ENCODE measurements at regions not wholly inside any gene's neighbourhood (a gene's known extent, or its start where the extent isn't known, plus 50 kb on each side); places are given as distances from the start of the nearest gene placed in this dataset.

- no peaks in the 10 kb centered on the region for H3K36me3 ChIP-seq (ENCODE audit: insufficient read depth, low read length)
- H3K9ac ChIP-seq (ENCODE audit: low read length), result no peak overlapping the region
- TF ChIP-seq EZH2 (IDR thresholded peaks at IDR 0.05; ENCODE audit: borderline replicate concordance, low read length) (no peak), CTCF (IDR thresholded peaks at IDR 0.05; ENCODE audit: low read length) (no peak)
- H3K79me2 ChIP-seq (ENCODE audit: insufficient read depth, low read length), result no peaks in the 10 kb centered on the region
- no peak overlapping the region for H3K27ac ChIP-seq (ENCODE audit: low read depth, low read length, poor library complexity, severe bottlenecking)
- H3K4me2 ChIP-seq (ENCODE audit: low read length), result no peak overlapping the region
- H2AFZ ChIP-seq (ENCODE audit: low read length), result no peak overlapping the region
- no peaks in the 10 kb centered on the region for H3F3A ChIP-seq (ENCODE audit: insufficient read depth, low read length)
- H3K4me1 ChIP-seq (ENCODE audit: insufficient read depth, low read length, severe bottlenecking), result no peaks in the 10 kb centered on the region
- no peaks in the 10 kb centered on the region for H3K9me2 ChIP-seq (ENCODE audit: low read depth, low read length)
- H3K9me3 ChIP-seq (ENCODE audit: low read length), result no peaks in the 10 kb centered on the region
- H3K4me3 ChIP-seq (ENCODE audit: low read depth, low read length, poor library complexity, severe bottlenecking), result no peak overlapping the region
- no peaks in the 10 kb centered on the region for H3K27me3 ChIP-seq (ENCODE audit: insufficient read depth, low read length)
- no peaks in the 10 kb centered on the region for H4K20me1 ChIP-seq (ENCODE audit: insufficient read depth, low read length)
These were observed 427.1 kb upstream of the NR2F2 start for GRCh38 chr15:95903352-95903751.

- H3K27ac ChIP-seq (ENCODE audit: low read depth, low read length, poor library complexity, severe bottlenecking), result no peak overlapping the region
- H3K4me1 ChIP-seq (ENCODE audit: insufficient read depth, low read length, severe bottlenecking), result no peaks in the 10 kb centered on the region
- no peaks in the 10 kb centered on the region for H3K79me2 ChIP-seq (ENCODE audit: insufficient read depth, low read length)
- TF ChIP-seq EZH2 (IDR thresholded peaks at IDR 0.05; ENCODE audit: borderline replicate concordance, low read length) (no peak), CTCF (IDR thresholded peaks at IDR 0.05; ENCODE audit: low read length) (no peak)
- H3K27me3 ChIP-seq (ENCODE audit: insufficient read depth, low read length), result no peaks in the 10 kb centered on the region
- no peaks in the 10 kb centered on the region for H3K36me3 ChIP-seq (ENCODE audit: insufficient read depth, low read length)
- H4K20me1 ChIP-seq (ENCODE audit: insufficient read depth, low read length), result no peaks in the 10 kb centered on the region
- no peaks in the 10 kb centered on the region for H3K9me3 ChIP-seq (ENCODE audit: low read length)
- no peak overlapping the region for H3K4me2 ChIP-seq (ENCODE audit: low read length)
- no peak overlapping the region for H3K4me3 ChIP-seq (ENCODE audit: low read depth, low read length, poor library complexity, severe bottlenecking)
- H3K9me2 ChIP-seq (ENCODE audit: low read depth, low read length), result no peaks in the 10 kb centered on the region
- H3K9ac ChIP-seq (ENCODE audit: low read length), result no peak overlapping the region
- no peaks in the 10 kb centered on the region for H3F3A ChIP-seq (ENCODE audit: insufficient read depth, low read length)
- H2AFZ ChIP-seq (ENCODE audit: low read length), result no peak overlapping the region
These were observed 419.8 kb upstream of the NR2F2 start for GRCh38 chr15:95910643-95911212.

GRCh38 chr15:95911570-95912279 lies 418.8 kb upstream of the NR2F2 start:
- Histone ChIP-seq H4K20me1 (ENCODE audit: insufficient read depth, low read length) (no peaks in the 10 kb centered on the region), H3K9me2 (ENCODE audit: low read depth, low read length) (no peaks in the 10 kb centered on the region), H3K27ac (ENCODE audit: low read depth, low read length, poor library complexity, severe bottlenecking) (no peak overlapping the region), H3K9me3 (ENCODE audit: low read length) (no peaks in the 10 kb centered on the region), H3K27me3 (ENCODE audit: insufficient read depth, low read length) (no peaks in the 10 kb centered on the region), H3F3A (ENCODE audit: insufficient read depth, low read length) (no peaks in the 10 kb centered on the region), H2AFZ (ENCODE audit: low read length) (no peak overlapping the region), H3K9ac (ENCODE audit: low read length) (no peak overlapping the region), H3K36me3 (ENCODE audit: insufficient read depth, low read length) (no peaks in the 10 kb centered on the region), H3K4me1 (ENCODE audit: insufficient read depth, low read length, severe bottlenecking) (no peaks in the 10 kb centered on the region), H3K4me3 (ENCODE audit: low read depth, low read length, poor library complexity, severe bottlenecking) (no peak overlapping the region), H3K4me2 (ENCODE audit: low read length) (no peak overlapping the region), H3K79me2 (ENCODE audit: insufficient read depth, low read length) (no peaks in the 10 kb centered on the region)
- TF ChIP-seq CTCF (IDR thresholded peaks at IDR 0.05; ENCODE audit: low read length), result no peak
- no peak for TF ChIP-seq EZH2 (IDR thresholded peaks at IDR 0.05; ENCODE audit: borderline replicate concordance, low read length)
